ENCODE measurements at regions not wholly inside any gene's neighbourhood (a gene's known extent, or its start where the extent isn't known, plus 50 kb on each side); places are given as distances from the start of the nearest gene placed in this dataset.

DNA sequence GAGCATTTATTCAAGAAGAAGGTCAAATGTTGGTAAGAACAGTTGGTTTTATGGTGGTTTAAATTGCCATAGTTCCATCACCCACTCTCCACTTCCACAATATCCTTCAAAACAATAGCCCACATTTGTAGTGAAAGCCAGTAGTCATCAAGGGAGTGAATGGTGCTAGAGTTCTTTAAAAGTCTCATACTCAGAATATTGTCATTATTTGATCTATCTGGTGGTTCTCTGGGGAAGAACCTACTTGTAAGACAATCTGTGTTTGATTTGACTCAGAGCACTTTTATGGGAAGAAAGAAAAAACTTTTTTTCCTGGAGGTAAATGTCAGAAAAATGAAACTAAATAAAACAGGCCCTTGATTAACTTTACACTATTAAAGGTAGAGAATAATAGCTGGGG lies 893.8 kb downstream of the QKI start:
- no peak overlapping the region for H3K27ac ChIP-seq (ENCODE audit: low read depth, low read length)

DNA sequence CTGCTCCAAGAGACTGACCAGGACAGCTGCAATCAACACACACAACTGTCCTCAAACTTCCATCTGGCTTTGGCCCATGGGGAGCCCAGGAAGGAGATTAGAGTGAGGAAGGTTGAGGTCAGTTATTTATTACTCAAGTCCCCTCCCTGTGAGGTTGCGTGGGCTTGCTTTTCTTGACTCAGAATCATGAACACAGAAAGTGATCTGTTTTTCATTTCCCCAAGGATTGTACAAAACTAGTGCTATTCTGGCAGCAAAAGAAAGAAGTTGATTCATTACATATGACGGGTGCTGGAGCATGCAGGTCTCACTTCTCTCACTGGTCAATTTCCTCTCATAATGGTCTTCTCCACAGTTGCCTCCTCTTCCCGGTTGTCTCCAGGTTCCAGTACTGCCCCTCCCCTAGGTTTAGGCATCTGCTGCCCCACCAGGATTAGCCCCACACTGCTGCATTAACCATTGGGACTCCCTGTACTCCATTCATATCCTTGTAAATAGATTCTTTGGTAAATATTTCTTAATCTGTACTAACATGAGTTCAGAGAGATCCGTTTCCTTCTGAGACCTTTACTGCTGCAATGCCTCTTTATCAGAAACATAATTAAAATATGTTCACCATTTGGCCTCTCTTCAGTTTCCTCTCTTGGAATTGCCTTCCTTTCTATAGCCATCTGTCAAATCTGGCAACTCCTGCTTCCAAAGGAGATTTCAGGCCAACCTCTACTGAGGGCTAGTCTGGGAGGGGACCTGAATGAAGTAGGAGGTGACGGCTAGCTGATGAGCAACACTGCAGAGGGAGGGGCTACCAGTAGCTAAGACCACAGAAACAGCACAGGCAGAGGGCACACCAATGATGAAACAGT lies 888.8 kb downstream of the QKI start:
- Histone ChIP-seq H3K36me3 (ENCODE audit: control insufficient read depth, low read length) (no peaks in the 10 kb centered on the region), H3K9me3 (ENCODE audit: control insufficient read depth, insufficient read depth, low read length) (no peaks in the 10 kb centered on the region), H3K79me2 (ENCODE audit: control insufficient read depth, low read length) (no peaks in the 10 kb centered on the region), H4K20me1 (ENCODE audit: control insufficient read depth, insufficient read depth, low read depth, low read length) (no peaks in the 10 kb centered on the region), H3K9me2 (replicated peaks; ENCODE audit: control insufficient read depth, low read length) (no peaks in the 10 kb centered on the region), H3K4me3 (ENCODE audit: low read length) (no peak overlapping the region), H3K4me1 (ENCODE audit: control insufficient read depth, low read length) (no peaks in the 10 kb centered on the region), H3F3A (ENCODE audit: control insufficient read depth, insufficient read depth) (no peaks in the 10 kb centered on the region), H3K27me3 (ENCODE audit: control insufficient read depth, low read length) (no peaks in the 10 kb centered on the region), H3K4me2 (ENCODE audit: low read length) (no peak overlapping the region), H3K27ac (ENCODE audit: low read depth, low read length) (no peak overlapping the region)
- TF ChIP-seq, protein P1, sequence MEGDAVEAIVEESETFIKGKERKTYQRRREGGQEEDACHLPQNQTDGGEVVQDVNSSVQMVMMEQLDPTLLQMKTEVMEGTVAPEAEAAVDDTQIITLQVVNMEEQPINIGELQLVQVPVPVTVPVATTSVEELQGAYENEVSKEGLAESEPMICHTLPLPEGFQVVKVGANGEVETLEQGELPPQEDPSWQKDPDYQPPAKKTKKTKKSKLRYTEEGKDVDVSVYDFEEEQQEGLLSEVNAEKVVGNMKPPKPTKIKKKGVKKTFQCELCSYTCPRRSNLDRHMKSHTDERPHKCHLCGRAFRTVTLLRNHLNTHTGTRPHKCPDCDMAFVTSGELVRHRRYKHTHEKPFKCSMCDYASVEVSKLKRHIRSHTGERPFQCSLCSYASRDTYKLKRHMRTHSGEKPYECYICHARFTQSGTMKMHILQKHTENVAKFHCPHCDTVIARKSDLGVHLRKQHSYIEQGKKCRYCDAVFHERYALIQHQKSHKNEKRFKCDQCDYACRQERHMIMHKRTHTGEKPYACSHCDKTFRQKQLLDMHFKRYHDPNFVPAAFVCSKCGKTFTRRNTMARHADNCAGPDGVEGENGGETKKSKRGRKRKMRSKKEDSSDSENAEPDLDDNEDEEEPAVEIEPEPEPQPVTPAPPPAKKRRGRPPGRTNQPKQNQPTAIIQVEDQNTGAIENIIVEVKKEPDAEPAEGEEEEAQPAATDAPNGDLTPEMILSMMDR (IDR thresholded peaks at IDR 0.05; ENCODE audit: low read depth, low read length, poor library complexity, severe bottlenecking) = no peak
- no peak for TF ChIP-seq EZH2phosphoT487 (IDR thresholded peaks at IDR 0.05; ENCODE audit: borderline replicate concordance, low read length)

More for the DNA sequence above, 893.8 kb downstream of the QKI start:
- Histone ChIP-seq H3K9me2 (replicated peaks; ENCODE audit: control insufficient read depth, low read length) (no peaks in the 10 kb centered on the region), H3K9me3 (ENCODE audit: control insufficient read depth, insufficient read depth, low read length) (no peaks in the 10 kb centered on the region; the same call in 1 of the 2 replicates), H3K4me1 (ENCODE audit: control insufficient read depth, low read length) (no peaks in the 10 kb centered on the region), H3F3A (ENCODE audit: control insufficient read depth, insufficient read depth) (no peaks in the 10 kb centered on the region), H4K20me1 (ENCODE audit: control insufficient read depth, insufficient read depth, low read depth, low read length) (no peaks in the 10 kb centered on the region), H3K4me2 (ENCODE audit: low read length) (no peak overlapping the region), H3K79me2 (ENCODE audit: control insufficient read depth, low read length) (no peaks in the 10 kb centered on the region), H3K36me3 (ENCODE audit: control insufficient read depth, low read length) (no peaks in the 10 kb centered on the region), H3K4me3 (ENCODE audit: low read length) (no peak overlapping the region), H3K27me3 (ENCODE audit: control insufficient read depth, low read length) (no peaks in the 10 kb centered on the region)
- no peak for TF ChIP-seq EZH2phosphoT487 (IDR thresholded peaks at IDR 0.05; ENCODE audit: borderline replicate concordance, low read length)
- TF ChIP-seq, protein P1 (IDR thresholded peaks at IDR 0.05; ENCODE audit: low read depth, low read length, poor library complexity, severe bottlenecking) = no peak

DNA sequence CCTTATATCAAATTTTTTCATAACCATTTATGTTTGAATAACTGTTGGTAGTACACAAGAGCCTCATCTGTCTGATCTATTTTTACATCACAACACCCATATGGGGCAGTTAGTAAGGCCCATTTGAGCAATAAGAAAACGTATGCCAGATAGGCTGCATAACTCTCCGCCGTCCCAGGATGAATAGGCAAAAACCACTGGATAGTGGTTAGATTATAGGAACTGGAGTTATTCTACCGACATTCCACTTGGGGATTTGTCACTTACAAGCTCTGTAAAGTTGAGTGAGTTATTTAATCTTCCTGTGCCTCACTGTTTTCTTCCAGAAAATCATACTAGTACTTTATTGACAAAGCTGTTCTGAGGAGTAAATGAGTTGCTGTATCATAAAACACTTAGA lies 881.9 kb downstream of the QKI start:
- Histone ChIP-seq H3K4me3 (ENCODE audit: low read length) (no peak overlapping the region), H3K27me3 (ENCODE audit: control insufficient read depth, low read length) (no peaks in the 10 kb centered on the region), H3K4me2 (ENCODE audit: low read length) (no peak overlapping the region), H3K4me1 (ENCODE audit: control insufficient read depth, low read length) (no peaks in the 10 kb centered on the region), H3K27ac (ENCODE audit: low read depth, low read length) (no peak overlapping the region), H3K79me2 (ENCODE audit: control insufficient read depth, low read length) (no peaks in the 10 kb centered on the region), H3K36me3 (ENCODE audit: control insufficient read depth, low read length) (no peaks in the 10 kb centered on the region), H4K20me1 (ENCODE audit: control insufficient read depth, insufficient read depth, low read depth, low read length) (no peaks in the 10 kb centered on the region), H3K9me3 (ENCODE audit: control insufficient read depth, insufficient read depth, low read length) (no peaks in the 10 kb centered on the region), H3F3A (ENCODE audit: control insufficient read depth, insufficient read depth) (no peaks in the 10 kb centered on the region), H3K9me2 (replicated peaks; ENCODE audit: control insufficient read depth, low read length) (no peaks in the 10 kb centered on the region)
- TF ChIP-seq, protein P1 (IDR thresholded peaks at IDR 0.05; ENCODE audit: low read depth, low read length, poor library complexity, severe bottlenecking) = no peak
- TF ChIP-seq EZH2phosphoT487 (IDR thresholded peaks at IDR 0.05; ENCODE audit: borderline replicate concordance, low read length) = no peak
